Kidney epithelial cell (primary cell): ENCODE measurements at regions not wholly inside any gene's neighbourhood (a gene's known extent, or its start where the extent isn't known, plus 50 kb on each side); places are given as distances from the start of the nearest gene placed in this dataset.

Experiments
- DNase-seq: peaks from one replicate; pipeline ENCODE4 v3.0.0-alpha.2; 2010; ENCODE audit warnings: low read depth
- H3K27me3 ChIP-seq: 2 replicates; pipeline ENCODE4 v1.6.0; 2011; ENCODE audit warnings: low read length; ENCODE audit not compliant: control insufficient read depth, insufficient read depth
- H3K36me3 ChIP-seq: 2 replicates; pipeline ENCODE4 v1.5.1; 2011; ENCODE audit warnings: low read length; ENCODE audit not compliant: control insufficient read depth, insufficient read depth
- H3K4me3 ChIP-seq: 2 replicates; pipeline ENCODE4 v1.5.1; 2011; ENCODE audit warnings: low read depth, mild to moderate bottlenecking, control low read depth, low read length
- CTCF ChIP-seq: IDR thresholded peaks from 2 replicates; pipeline ENCODE4 v1.5.1; 2011; ENCODE audit warnings: mild to moderate bottlenecking, moderate library complexity, low read length, control low read depth, inconsistent platforms; ENCODE audit not compliant: insufficient read depth, poor library complexity, severe bottlenecking

DNA sequence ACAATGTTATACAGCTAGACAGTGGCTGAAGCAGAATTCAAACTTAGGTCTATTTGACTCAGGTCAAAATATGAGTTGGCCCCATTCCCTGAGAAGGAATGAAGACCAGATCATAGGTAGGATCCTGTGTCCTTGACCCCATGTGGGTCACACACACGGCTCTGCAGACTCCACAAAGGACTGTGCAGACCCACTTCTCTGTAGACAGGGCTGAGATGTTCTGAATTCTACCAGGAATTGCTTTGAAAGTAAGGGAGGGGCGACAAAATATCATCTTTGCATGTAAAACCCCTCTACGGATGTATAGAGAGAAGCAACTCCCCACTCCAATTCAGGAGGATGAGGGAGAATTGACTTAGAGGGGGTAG, 62.3 kb upstream of the CTIF start:
- no peak for DNase-seq
- Histone ChIP-seq H3K36me3 (no peaks in the 10 kb centered on the region), H3K27me3 (no peaks in the 10 kb centered on the region), H3K4me3 (no peak overlapping the region)
- no peak for TF ChIP-seq CTCF

DNA sequence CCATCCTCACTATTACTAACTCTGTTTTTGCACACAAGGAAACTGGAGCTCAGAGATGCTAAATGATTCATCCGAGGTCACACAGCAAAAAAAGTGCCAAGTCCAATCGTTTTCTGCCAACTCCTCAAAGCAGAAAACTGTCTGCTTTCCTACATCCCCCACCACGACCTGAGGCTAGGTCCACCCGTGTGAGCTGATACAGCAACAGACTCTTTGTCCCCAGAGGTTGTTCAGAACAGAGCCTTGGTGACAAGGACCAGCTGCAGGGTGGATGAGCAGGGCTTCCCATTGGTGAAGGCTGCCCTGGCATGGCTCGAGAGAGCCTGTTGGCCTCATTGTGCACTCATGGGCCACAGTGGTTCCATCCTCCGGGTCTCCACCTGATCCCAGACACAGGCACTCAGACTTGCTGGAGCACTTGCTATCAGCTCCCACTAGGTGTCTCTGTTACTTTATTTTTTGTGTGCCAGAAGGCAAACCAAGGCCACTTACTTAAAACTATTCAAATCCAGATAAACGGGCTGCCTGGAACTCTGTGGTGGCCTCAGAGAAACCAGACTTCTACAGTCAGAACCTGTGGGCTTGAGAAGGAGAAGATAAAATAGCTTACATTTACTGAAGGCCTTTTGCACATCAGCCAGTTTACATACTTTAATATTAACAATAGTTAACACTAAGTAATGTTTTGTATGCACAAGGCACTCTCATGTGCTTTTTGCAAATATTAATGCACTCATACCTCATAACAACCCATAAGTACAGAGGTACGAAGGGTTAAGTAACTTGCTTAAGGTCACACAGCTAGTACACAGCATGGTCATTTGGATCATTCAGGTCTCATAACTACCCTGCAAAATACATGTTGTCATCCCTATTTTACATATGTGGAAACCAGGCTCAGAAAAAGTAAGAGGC, 62.9 kb upstream of the CTIF start:
- Histone ChIP-seq H3K27me3 (no peaks in the 10 kb centered on the region), H3K36me3 (no peaks in the 10 kb centered on the region), H3K4me3 (no peak overlapping the region)
- no peak for DNase-seq
- TF ChIP-seq CTCF = peak; percentile 75

- Histone ChIP-seq H3K36me3 (no peaks in the 10 kb centered on the region), H3K4me3 (no peak overlapping the region), H3K27me3 (no peaks in the 10 kb centered on the region)
- no peak for TF ChIP-seq CTCF
- no peak for DNase-seq
Observed at GRCh38 chr18:48473816-48474215, 64.6 kb upstream of the ZBTB7C start.

DNA sequence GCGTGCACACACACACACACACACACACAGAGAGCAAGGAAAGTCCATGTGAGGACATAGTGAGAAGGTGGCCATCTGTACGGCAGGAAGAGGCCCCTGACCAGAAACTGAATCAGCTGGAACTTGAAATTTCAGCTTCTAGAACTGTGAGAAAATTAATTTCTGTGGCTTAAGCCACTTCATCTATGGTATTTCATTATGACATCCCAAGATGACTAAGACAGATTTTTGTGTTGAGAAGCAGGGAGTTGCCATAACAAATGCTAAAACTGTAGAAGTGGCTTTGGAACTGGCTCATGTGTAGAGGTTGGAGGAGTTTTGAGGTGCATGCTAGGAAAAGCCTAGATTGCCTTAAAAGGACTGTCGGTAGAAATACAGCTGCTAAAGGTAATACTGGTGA, 63.4 kb upstream of the ZBTB7C start:
- Histone ChIP-seq H3K4me3 (no peak overlapping the region), H3K27me3 (no peaks in the 10 kb centered on the region), H3K36me3 (no peaks in the 10 kb centered on the region)
- no peak for TF ChIP-seq CTCF
- DNase-seq = no peak

DNA sequence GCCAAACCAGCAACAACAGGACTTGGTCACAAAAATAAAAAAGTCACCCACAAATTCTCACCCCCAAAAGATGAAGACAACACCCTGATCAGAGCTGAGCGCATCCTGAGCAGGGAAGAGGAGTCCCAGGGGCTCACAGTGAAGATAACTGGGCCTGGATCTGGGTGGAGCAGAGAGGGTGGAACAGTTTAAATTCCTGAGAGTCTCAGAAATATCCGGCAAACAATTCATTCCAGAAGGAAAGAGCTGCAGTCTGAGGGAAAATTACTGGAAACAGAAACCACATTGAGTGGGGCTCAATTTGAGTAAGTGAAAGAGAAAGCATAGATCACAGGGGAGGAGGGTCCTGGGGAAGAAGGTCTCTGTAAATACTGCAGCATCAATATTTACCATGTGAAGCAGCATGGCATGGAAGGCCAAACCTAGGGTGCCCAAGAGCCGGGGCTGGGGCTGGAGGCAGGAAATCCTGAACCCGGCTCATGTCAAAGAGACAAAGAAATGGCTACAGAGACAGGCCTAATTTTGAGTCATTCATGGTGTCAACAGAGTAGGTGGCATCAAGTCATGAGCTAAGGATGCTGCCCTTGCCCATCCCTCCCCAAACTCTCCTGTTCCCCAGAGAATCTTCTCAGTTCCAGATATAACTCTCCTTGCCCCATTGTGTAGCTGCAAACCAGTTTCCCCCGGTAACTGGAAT, 61.4 kb upstream of the ZBTB7C start:
- Histone ChIP-seq H3K36me3 (no peaks in the 10 kb centered on the region), H3K27me3 (peaks cover 4% of the 10 kb centered on the region), H3K4me3 (no peak overlapping the region)
- TF ChIP-seq CTCF = no peak
- no peak for DNase-seq
